Activated T-helper 1 cell treated with anti-CD3 and anti-CD28 coated beads, Interleukin-12 subunit alpha, Interleukin-12 subunit beta, Interleukin-2, Interleukin-4 antibody, amounts not matched to agents 30 ng/mL and 10 ng/mL and 1 ng/mL, durations not matched to agents 14 hours and 24 hours and 36 hours (primary cell): ENCODE measurements at regions not wholly inside any gene's neighbourhood (a gene's known extent, or its start where the extent isn't known, plus 50 kb on each side); places are given as distances from the start of the nearest gene placed in this dataset.

Experiments
- DNase-seq: peaks from one replicate; pipeline ENCODE4 v3.0.0; 2021; ENCODE audit warnings: low spot score
- H3K27ac Mint-ChIP-seq: one replicate; pipeline ENCODE4 v1.8.0; 2021; ENCODE audit warnings: mild to moderate bottlenecking, mixed read lengths
- H3K27me3 Mint-ChIP-seq: one replicate; pipeline ENCODE4 v1.8.0; 2022; ENCODE audit warnings: mild to moderate bottlenecking, moderate library complexity, mixed read lengths; ENCODE audit not compliant: insufficient read depth
- H3K36me3 Mint-ChIP-seq: one replicate; pipeline ENCODE4 v1.8.0; 2021; ENCODE audit warnings: low read depth, mixed read lengths
- H3K4me1 Mint-ChIP-seq: one replicate; pipeline ENCODE4 v1.8.0; 2021; ENCODE audit warnings: low read depth, mixed read lengths
- H3K4me3 Mint-ChIP-seq: one replicate; pipeline ENCODE4 v1.8.0; 2021; ENCODE audit warnings: mild to moderate bottlenecking, moderate library complexity, mixed read lengths
- H3K9me3 Mint-ChIP-seq: one replicate; pipeline ENCODE4 v1.8.0; 2021; ENCODE audit warnings: mixed read lengths
- intact Hi-C: fragments of 100-400 bp; cut with micrococcal nuclease; formaldehyde crosslinking; loops from one replicate; pipeline ENCODE4 v1.15.1; 2024

- no peak overlapping the region for H3K27ac Mint-ChIP-seq
- DNase-seq = peak; percentile 2
- no peaks in the 10 kb centered on the region for H3K4me1 Mint-ChIP-seq
- intact Hi-C loops = loop anchor here (1.0 kb wide), 1 partner anchor 1097 kb away; no protein-coding TSS in a partner anchor
- no peak overlapping the region for H3K4me3 Mint-ChIP-seq
- H3K27me3 Mint-ChIP-seq = peaks cover 4% of the 10 kb centered on the region
- no peaks in the 10 kb centered on the region for H3K9me3 Mint-ChIP-seq
- H3K36me3 Mint-ChIP-seq = no peaks in the 10 kb centered on the region
Observed at GRCh38 chr14:62179367-62180018, 417.3 kb downstream of the SNAPC1 start.

GRCh38 chr14:62181591-62181990 is 419.4 kb downstream of the SNAPC1 start:
- intact Hi-C loops = no loop called here
- Mint-ChIP-seq H3K27me3 (peaks cover 4% of the 10 kb centered on the region), H3K4me1 (no peaks in the 10 kb centered on the region), H3K27ac (no peak overlapping the region), H3K36me3 (no peaks in the 10 kb centered on the region), H3K4me3 (no peak overlapping the region), H3K9me3 (no peaks in the 10 kb centered on the region)
- no peak for DNase-seq

GRCh38 chr14:62185078-62185477 is 422.9 kb downstream of the SNAPC1 start:
- intact Hi-C loops = no loop called here
- Mint-ChIP-seq H3K4me3 (no peak overlapping the region), H3K4me1 (no peaks in the 10 kb centered on the region), H3K36me3 (no peaks in the 10 kb centered on the region), H3K9me3 (no peaks in the 10 kb centered on the region), H3K27ac (no peak overlapping the region), H3K27me3 (no peaks in the 10 kb centered on the region)
- no peak for DNase-seq

- intact Hi-C loops = no loop called here
- H3K4me1 Mint-ChIP-seq = no peaks in the 10 kb centered on the region
- H3K9me3 Mint-ChIP-seq = no peaks in the 10 kb centered on the region
- no peak overlapping the region for H3K27ac Mint-ChIP-seq
- no peak for DNase-seq
- H3K27me3 Mint-ChIP-seq = peaks cover 4% of the 10 kb centered on the region
- no peak overlapping the region for H3K4me3 Mint-ChIP-seq
- no peaks in the 10 kb centered on the region for H3K36me3 Mint-ChIP-seq
Observed at GRCh38 chr14:62187265-62187664, 425.0 kb downstream of the SNAPC1 start.

GRCh38 chr14:62189698-62190097 is 427.5 kb downstream of the SNAPC1 start:
- H3K4me3 Mint-ChIP-seq = no peak overlapping the region
- intact Hi-C loops = no loop called here
- no peak for DNase-seq
- H3K4me1 Mint-ChIP-seq = no peaks in the 10 kb centered on the region
- H3K27ac Mint-ChIP-seq = no peak overlapping the region
- no peaks in the 10 kb centered on the region for H3K36me3 Mint-ChIP-seq
- peaks cover 4% of the 10 kb centered on the region for H3K27me3 Mint-ChIP-seq
- H3K9me3 Mint-ChIP-seq = no peaks in the 10 kb centered on the region

GRCh38 chr14:62206456-62206855 is 444.2 kb downstream of the SNAPC1 start:
- no peaks in the 10 kb centered on the region for H3K4me1 Mint-ChIP-seq
- H3K27ac Mint-ChIP-seq = no peak overlapping the region
- intact Hi-C loops = no loop called here
- no peak overlapping the region for H3K4me3 Mint-ChIP-seq
- DNase-seq = no peak
- H3K36me3 Mint-ChIP-seq = no peaks in the 10 kb centered on the region
- H3K27me3 Mint-ChIP-seq = peaks cover 2% of the 10 kb centered on the region
- no peaks in the 10 kb centered on the region for H3K9me3 Mint-ChIP-seq

- Mint-ChIP-seq H3K27me3 (peaks cover 2% of the 10 kb centered on the region), H3K4me3 (no peak overlapping the region), H3K27ac (no peak overlapping the region), H3K9me3 (no peaks in the 10 kb centered on the region), H3K36me3 (no peaks in the 10 kb centered on the region), H3K4me1 (no peaks in the 10 kb centered on the region)
- intact Hi-C loops = no loop called here
- no peak for DNase-seq
Observed at GRCh38 chr14:62209287-62209899, 447.2 kb downstream of the SNAPC1 start.

- Mint-ChIP-seq H3K27me3 (peaks cover 4% of the 10 kb centered on the region), H3K27ac (no peak overlapping the region)
Observed at GRCh38 chr14:62213516-62213915, 451.3 kb downstream of the SNAPC1 start.

GRCh38 chr14:62216121-62216520 is 453.9 kb downstream of the SNAPC1 start:
- Mint-ChIP-seq H3K27me3 (peaks cover 7% of the 10 kb centered on the region), H3K4me1 (no peaks in the 10 kb centered on the region), H3K9me3 (no peaks in the 10 kb centered on the region), H3K27ac (no peak overlapping the region), H3K36me3 (no peaks in the 10 kb centered on the region), H3K4me3 (no peak overlapping the region)
- DNase-seq = no peak
- intact Hi-C loops = no loop called here

More at GRCh38 chr14:62213516-62213915, 451.3 kb downstream of the SNAPC1 start:
- no peaks in the 10 kb centered on the region for H3K9me3 Mint-ChIP-seq
- H3K36me3 Mint-ChIP-seq = no peaks in the 10 kb centered on the region
- no peak for DNase-seq
- H3K4me1 Mint-ChIP-seq = no peaks in the 10 kb centered on the region
- intact Hi-C loops = no loop called here
- no peak overlapping the region for H3K4me3 Mint-ChIP-seq

- peaks cover 11% of the 10 kb centered on the region for H3K9me3 Mint-ChIP-seq
- intact Hi-C loops = no loop called here
- no peaks in the 10 kb centered on the region for H3K4me1 Mint-ChIP-seq
- H3K4me3 Mint-ChIP-seq = no peak overlapping the region
- peaks cover 3% of the 10 kb centered on the region for H3K27me3 Mint-ChIP-seq
- DNase-seq = no peak
- no peak overlapping the region for H3K27ac Mint-ChIP-seq
- no peaks in the 10 kb centered on the region for H3K36me3 Mint-ChIP-seq
Observed at GRCh38 chr14:62234849-62235248, 472.6 kb downstream of the SNAPC1 start.

- Mint-ChIP-seq H3K4me1 (no peaks in the 10 kb centered on the region), H3K4me3 (no peak overlapping the region), H3K27ac (no peak overlapping the region), H3K9me3 (no peaks in the 10 kb centered on the region), H3K27me3 (no peaks in the 10 kb centered on the region), H3K36me3 (no peaks in the 10 kb centered on the region)
- DNase-seq = no peak
- intact Hi-C loops = no loop called here
Observed at GRCh38 chr14:62244221-62244620, 482.0 kb downstream of the SNAPC1 start.

- Mint-ChIP-seq H3K27ac (no peak overlapping the region), H3K36me3 (no peaks in the 10 kb centered on the region), H3K4me1 (no peaks in the 10 kb centered on the region), H3K9me3 (no peaks in the 10 kb centered on the region), H3K27me3 (no peaks in the 10 kb centered on the region), H3K4me3 (no peak overlapping the region)
- DNase-seq = no peak
- intact Hi-C loops = no loop called here
Observed at GRCh38 chr14:62247266-62247665, 485.0 kb downstream of the SNAPC1 start.

- Mint-ChIP-seq H3K9me3 (no peaks in the 10 kb centered on the region), H3K27me3 (no peaks in the 10 kb centered on the region), H3K4me1 (no peaks in the 10 kb centered on the region), H3K36me3 (no peaks in the 10 kb centered on the region), H3K4me3 (no peak overlapping the region), H3K27ac (no peak overlapping the region)
- no peak for DNase-seq
- intact Hi-C loops = no loop called here
Observed at GRCh38 chr14:62251237-62251636, 489.0 kb downstream of the SNAPC1 start.

GRCh38 chr14:62253171-62253570 is 491.0 kb downstream of the SNAPC1 start:
- intact Hi-C loops = no loop called here
- Mint-ChIP-seq H3K9me3 (no peaks in the 10 kb centered on the region), H3K4me1 (no peaks in the 10 kb centered on the region), H3K36me3 (no peaks in the 10 kb centered on the region), H3K27ac (no peak overlapping the region), H3K27me3 (no peaks in the 10 kb centered on the region), H3K4me3 (no peak overlapping the region)
- DNase-seq = no peak
